DOHH2 (cell line): ENCODE measurements at regions not wholly inside any gene's neighbourhood (a gene's known extent, or its start where the extent isn't known, plus 50 kb on each side); places are given as distances from the start of the nearest gene placed in this dataset.

Experiments used
- H3F3A ChIP-seq: fragments of 200-600 bp; sonication (generic), shearing (Covaris generic); 2 replicates; pipeline ENCODE4 v1.6.0; 2016; ENCODE audit warnings: antibody characterized with exemption, mild to moderate bottlenecking; ENCODE audit not compliant: control insufficient read depth, insufficient read depth
- H3K27ac ChIP-seq: fragments of 200-600 bp; sonication (generic); 2 replicates; pipeline ENCODE4 v1.5.1; 2014; ENCODE audit warnings: low read depth, mild to moderate bottlenecking, low read length, moderate library complexity
- H3K27me3 ChIP-seq: fragments of 200-600 bp; sonication (generic); 2 replicates; pipeline ENCODE4 v1.6.1; 2014; ENCODE audit warnings: mild to moderate bottlenecking, low read length, mixed read lengths; ENCODE audit not compliant: control insufficient read depth
- H3K36me3 ChIP-seq: fragments of 200-600 bp; sonication (generic); 2 replicates; pipeline ENCODE4 v1.6.1; 2014; ENCODE audit warnings: mild to moderate bottlenecking, low read length, moderate library complexity, mixed read lengths; ENCODE audit not compliant: control insufficient read depth
- H3K4me1 ChIP-seq: fragments of 200-600 bp; sonication (generic); 2 replicates; pipeline ENCODE4 v1.6.1; 2014; ENCODE audit warnings: mild to moderate bottlenecking, low read length, mixed read lengths; ENCODE audit not compliant: control insufficient read depth
- H3K4me2 ChIP-seq: fragments of 200-600 bp; sonication (generic); 2 replicates; pipeline ENCODE4 v1.6.0; 2014; ENCODE audit warnings: mild to moderate bottlenecking, low read length, moderate library complexity
- H3K4me3 ChIP-seq: fragments of 200-600 bp; sonication (generic); 2 replicates; pipeline ENCODE4 v1.5.1; 2014; ENCODE audit warnings: mild to moderate bottlenecking, low read length, mixed read lengths
- H3K79me2 ChIP-seq: fragments of 200-600 bp; sonication (generic); 2 replicates; pipeline ENCODE4 v1.6.1; 2014; ENCODE audit warnings: mild to moderate bottlenecking, low read length, mixed read lengths; ENCODE audit not compliant: control insufficient read depth
- H3K9me2 ChIP-seq: fragments of 200-600 bp; sonication (generic); replicated peaks from 2 replicates; pipeline ENCODE4 v1.6.1; 2014; ENCODE audit warnings: mild to moderate bottlenecking, low read length, mixed read lengths; ENCODE audit not compliant: control insufficient read depth
- H3K9me3 ChIP-seq: fragments of 200-600 bp; sonication (generic); 2 replicates; pipeline ENCODE4 v1.6.1; 2014; ENCODE audit warnings: antibody characterized with exemption, low read length, mixed read lengths; ENCODE audit not compliant: control insufficient read depth, insufficient read depth
- H4K20me1 ChIP-seq: fragments of 200-600 bp; sonication (generic); 2 replicates; pipeline ENCODE4 v1.6.0; 2014; ENCODE audit warnings: low read depth, mild to moderate bottlenecking, antibody characterized with exemption, low read length, moderate library complexity; ENCODE audit not compliant: control insufficient read depth, insufficient read depth
- EZH2phosphoT487 ChIP-seq: fragments of 200-600 bp; sonication (generic); IDR thresholded peaks from 2 replicates; pipeline ENCODE4 v1.6.1; 2017; ENCODE audit warnings: borderline replicate concordance, mild to moderate bottlenecking, antibody characterized with exemption, low read length, moderate library complexity, mixed read lengths
- TF ChIP-seq, protein P1 (sequence below): fragments of 200-600 bp; sonication (generic); IDR thresholded peaks from one replicate; pipeline ENCODE4 v1.5.1; 2014; ENCODE audit warnings: antibody characterized with exemption, mild to moderate bottlenecking, low read depth, low read length; ENCODE audit not compliant: poor library complexity, severe bottlenecking

DNA sequence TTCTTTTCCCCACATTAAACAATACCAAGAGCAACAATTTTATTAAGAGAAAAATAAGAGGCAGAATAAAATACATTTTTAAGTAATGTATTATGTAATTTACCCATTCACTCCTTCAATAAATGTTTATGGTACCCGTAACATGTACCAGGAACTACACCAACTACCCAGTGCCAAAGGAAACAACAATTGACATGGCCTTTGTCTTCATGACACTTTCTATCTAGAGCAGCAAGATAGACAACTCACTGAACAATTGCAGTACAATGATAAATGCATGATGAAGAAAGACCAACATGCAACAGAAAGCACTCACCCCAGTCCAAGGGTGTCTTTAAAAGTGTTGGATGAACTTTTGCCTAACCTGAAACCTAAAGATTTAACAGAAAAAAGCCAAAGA is 493.8 kb downstream of the IGSF11 start:
- H3K4me3 ChIP-seq: no peak overlapping the region
- H3K79me2 ChIP-seq: no peaks in the 10 kb centered on the region
- no peak overlapping the region for H3K27ac ChIP-seq
- TF ChIP-seq EZH2phosphoT487: no peak
- TF ChIP-seq, protein P1, sequence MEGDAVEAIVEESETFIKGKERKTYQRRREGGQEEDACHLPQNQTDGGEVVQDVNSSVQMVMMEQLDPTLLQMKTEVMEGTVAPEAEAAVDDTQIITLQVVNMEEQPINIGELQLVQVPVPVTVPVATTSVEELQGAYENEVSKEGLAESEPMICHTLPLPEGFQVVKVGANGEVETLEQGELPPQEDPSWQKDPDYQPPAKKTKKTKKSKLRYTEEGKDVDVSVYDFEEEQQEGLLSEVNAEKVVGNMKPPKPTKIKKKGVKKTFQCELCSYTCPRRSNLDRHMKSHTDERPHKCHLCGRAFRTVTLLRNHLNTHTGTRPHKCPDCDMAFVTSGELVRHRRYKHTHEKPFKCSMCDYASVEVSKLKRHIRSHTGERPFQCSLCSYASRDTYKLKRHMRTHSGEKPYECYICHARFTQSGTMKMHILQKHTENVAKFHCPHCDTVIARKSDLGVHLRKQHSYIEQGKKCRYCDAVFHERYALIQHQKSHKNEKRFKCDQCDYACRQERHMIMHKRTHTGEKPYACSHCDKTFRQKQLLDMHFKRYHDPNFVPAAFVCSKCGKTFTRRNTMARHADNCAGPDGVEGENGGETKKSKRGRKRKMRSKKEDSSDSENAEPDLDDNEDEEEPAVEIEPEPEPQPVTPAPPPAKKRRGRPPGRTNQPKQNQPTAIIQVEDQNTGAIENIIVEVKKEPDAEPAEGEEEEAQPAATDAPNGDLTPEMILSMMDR: no peak
- H3K4me2 ChIP-seq: no peak overlapping the region
- H3K9me3 ChIP-seq: no peaks in the 10 kb centered on the region
- no peaks in the 10 kb centered on the region for H3F3A ChIP-seq
- H3K9me2 ChIP-seq: no peaks in the 10 kb centered on the region
- H3K36me3 ChIP-seq: no peaks in the 10 kb centered on the region
- H3K4me1 ChIP-seq: no peaks in the 10 kb centered on the region
- H4K20me1 ChIP-seq: no peaks in the 10 kb centered on the region
- H3K27me3 ChIP-seq: no peaks in the 10 kb centered on the region

GRCh38 chr3:118541796-118542195 is 492.9 kb downstream of the IGSF11 start:
- Histone ChIP-seq H3K36me3 (no peaks in the 10 kb centered on the region), H3K27ac (no peak overlapping the region), H3K9me2 (no peaks in the 10 kb centered on the region), H3K9me3 (no peaks in the 10 kb centered on the region), H3K4me2 (no peak overlapping the region), H4K20me1 (no peaks in the 10 kb centered on the region), H3K27me3 (no peaks in the 10 kb centered on the region), H3K4me1 (no peaks in the 10 kb centered on the region), H3F3A (no peaks in the 10 kb centered on the region), H3K79me2 (no peaks in the 10 kb centered on the region), H3K4me3 (no peak overlapping the region)
- no peak for TF ChIP-seq EZH2phosphoT487
- TF ChIP-seq, protein P1: no peak

- Histone ChIP-seq H3K36me3 (no peaks in the 10 kb centered on the region), H3K9me2 (no peaks in the 10 kb centered on the region), H3K27ac (no peak overlapping the region), H3K79me2 (no peaks in the 10 kb centered on the region), H3K27me3 (no peaks in the 10 kb centered on the region), H3F3A (no peaks in the 10 kb centered on the region), H3K9me3 (no peaks in the 10 kb centered on the region), H3K4me1 (no peaks in the 10 kb centered on the region), H3K4me2 (no peak overlapping the region), H3K4me3 (no peak overlapping the region), H4K20me1 (no peaks in the 10 kb centered on the region)
- TF ChIP-seq, protein P1: no peak
- no peak for TF ChIP-seq EZH2phosphoT487
Observed at GRCh38 chr3:118543832-118544231, 490.8 kb downstream of the IGSF11 start.

DNA sequence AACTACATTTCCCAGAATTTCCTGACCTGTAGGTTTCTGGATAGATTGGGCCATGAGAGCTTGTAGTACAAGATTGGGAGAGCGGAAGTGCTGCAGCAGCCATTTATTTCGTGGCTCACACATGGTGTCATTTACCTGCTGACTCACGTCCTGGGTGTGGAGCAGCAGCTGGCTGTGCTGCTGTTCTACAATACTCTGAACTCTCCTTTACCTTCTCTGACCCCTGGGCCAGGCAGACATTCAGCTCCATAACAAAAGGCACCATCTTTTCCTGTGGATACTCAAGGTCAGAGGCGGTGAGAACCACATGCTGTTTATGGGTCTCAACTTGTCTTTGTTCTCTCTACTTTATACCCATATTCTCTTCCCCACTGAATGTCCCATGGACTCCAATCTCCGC is 490.2 kb downstream of the IGSF11 start:
- Histone ChIP-seq H3F3A (no peaks in the 10 kb centered on the region), H3K9me3 (no peaks in the 10 kb centered on the region), H3K4me2 (no peak overlapping the region), H3K27me3 (no peaks in the 10 kb centered on the region), H3K79me2 (no peaks in the 10 kb centered on the region), H3K4me1 (no peaks in the 10 kb centered on the region), H3K27ac (no peak overlapping the region), H4K20me1 (no peaks in the 10 kb centered on the region), H3K9me2 (no peaks in the 10 kb centered on the region), H3K4me3 (no peak overlapping the region), H3K36me3 (no peaks in the 10 kb centered on the region)
- no peak for TF ChIP-seq EZH2phosphoT487
- TF ChIP-seq, protein P1: no peak
